Muscle of leg (tissue), 3 donors: ENCODE measurements at regions not wholly inside any gene's neighbourhood (a gene's known extent, or its start where the extent isn't known, plus 50 kb on each side); places are given as distances from the start of the nearest gene placed in this dataset.

Experiments used
- DNase-seq: peaks from one replicate; pipeline ENCODE4 v3.0.0; 2013
- H3K27ac ChIP-seq: one replicate; pipeline ENCODE4 v1.5.1; 2013; ENCODE audit warnings: mild to moderate bottlenecking, low read length, control low read depth
- H3K27me3 ChIP-seq: one replicate; pipeline ENCODE4 v1.6.1; 2013; ENCODE audit warnings: low read length; ENCODE audit not compliant: control insufficient read depth, insufficient read depth
- H3K36me3 ChIP-seq: one replicate; pipeline ENCODE4 v1.6.1; 2013; ENCODE audit warnings: low read length; ENCODE audit not compliant: control insufficient read depth, insufficient read depth
- H3K4me1 ChIP-seq: one replicate; pipeline ENCODE4 v1.6.1; 2013; ENCODE audit warnings: low read length; ENCODE audit not compliant: control insufficient read depth, insufficient read depth
- H3K4me3 ChIP-seq: one replicate; pipeline ENCODE4 v1.5.1; 2013; ENCODE audit warnings: low read length, control low read depth
- H3K9me3 ChIP-seq: replicated peaks from 2 replicates; pipeline ENCODE4 v1.6.1; 2013; ENCODE audit warnings: low read depth, low read length; ENCODE audit not compliant: control insufficient read depth
- WGBS: methylation state at CpG from one replicate; pipeline ENCODE4 v1.1.5; 2013; ENCODE audit warnings: missing lambda C conversion rate; ENCODE audit not compliant: insufficient coverage; 5-methylcytosine and 5-hydroxymethylcytosine counted together

GRCh38 chrX:40459571-40460158 is 121.1 kb upstream of the ATP6AP2 start:
- Histone ChIP-seq H3K9me3 (no peaks in the 10 kb centered on the region), H3K4me3 (no peak overlapping the region), H3K36me3 (no peaks in the 10 kb centered on the region), H3K27me3 (peaks cover 44% of the 10 kb centered on the region), H3K4me1 (no peaks in the 10 kb centered on the region), H3K27ac (no peak overlapping the region)
- 89% methylated on average over 1 of the region's 5 CpGs for WGBS
- DNase-seq, result no peak

GRCh38 chrX:40457406-40457805 is 123.4 kb upstream of the ATP6AP2 start:
- Histone ChIP-seq H3K4me1 (no peaks in the 10 kb centered on the region), H3K27me3 (peaks cover 39% of the 10 kb centered on the region), H3K27ac (no peak overlapping the region), H3K36me3 (no peaks in the 10 kb centered on the region), H3K4me3 (no peak overlapping the region), H3K9me3 (no peaks in the 10 kb centered on the region)
- DNase-seq, result no peak

- 87% methylated on average over 4 of the region's 6 CpGs for WGBS
Measured at GRCh38 chrX:40452031-40452430, 128.7 kb upstream of the ATP6AP2 start.

GRCh38 chrX:40449956-40450706 is 130.6 kb upstream of the ATP6AP2 start:
- Histone ChIP-seq H3K27me3 (peaks cover 52% of the 10 kb centered on the region), H3K4me3 (no peak overlapping the region), H3K27ac (no peak overlapping the region), H3K4me1 (peaks cover 6% of the 10 kb centered on the region), H3K9me3 (no peaks in the 10 kb centered on the region), H3K36me3 (no peaks in the 10 kb centered on the region)
- 52% methylated on average over 6 of the region's 8 CpGs for WGBS
- DNase-seq, result no peak

More at GRCh38 chrX:40452031-40452430, 128.7 kb upstream of the ATP6AP2 start:
- no peak for DNase-seq
- H3K4me1 ChIP-seq, result peaks cover 4% of the 10 kb centered on the region
- peaks cover 39% of the 10 kb centered on the region for H3K27me3 ChIP-seq
- H3K9me3 ChIP-seq, result no peaks in the 10 kb centered on the region
- H3K36me3 ChIP-seq, result no peaks in the 10 kb centered on the region
- H3K4me3 ChIP-seq, result no peak overlapping the region
- no peak overlapping the region for H3K27ac ChIP-seq

- H3K36me3 ChIP-seq, result no peaks in the 10 kb centered on the region
- H3K4me1 ChIP-seq, result peaks cover 6% of the 10 kb centered on the region
- no peak overlapping the region for H3K4me3 ChIP-seq
- H3K27me3 ChIP-seq, result peaks cover 56% of the 10 kb centered on the region
- WGBS, result 72% methylated on average over 7 of the region's 7 CpGs
- no peak for DNase-seq
- no peaks in the 10 kb centered on the region for H3K9me3 ChIP-seq
- no peak overlapping the region for H3K27ac ChIP-seq
Measured at GRCh38 chrX:40449396-40449795, 131.4 kb upstream of the ATP6AP2 start.

- H3K27me3 ChIP-seq, result peaks cover 55% of the 10 kb centered on the region
- no peak overlapping the region for H3K4me3 ChIP-seq
- no peak for DNase-seq
- no peak overlapping the region for H3K27ac ChIP-seq
- whole genome bisulfite sequencing, result 67% methylated on average over 1 of the region's 6 CpGs
- H3K36me3 ChIP-seq, result no peaks in the 10 kb centered on the region
- peaks cover 6% of the 10 kb centered on the region for H3K4me1 ChIP-seq
- H3K9me3 ChIP-seq, result no peaks in the 10 kb centered on the region
Measured at GRCh38 chrX:40448793-40449192, 132.0 kb upstream of the ATP6AP2 start.

GRCh38 chrX:40446921-40447320 is 133.8 kb upstream of the ATP6AP2 start:
- Histone ChIP-seq H3K36me3 (no peaks in the 10 kb centered on the region), H3K27ac (no peak overlapping the region), H3K27me3 (peaks cover 56% of the 10 kb centered on the region), H3K9me3 (no peaks in the 10 kb centered on the region), H3K4me1 (peaks cover 6% of the 10 kb centered on the region), H3K4me3 (no peak overlapping the region)
- 0% methylated on average over 1 of the region's 6 CpGs for WGBS
- peak; percentile 39 for DNase-seq

- H3K4me1 ChIP-seq, result peaks cover 6% of the 10 kb centered on the region
- no peak overlapping the region for H3K4me3 ChIP-seq
- WGBS, result 86% methylated on average over 2 of the region's 3 CpGs
- H3K27me3 ChIP-seq, result peaks cover 56% of the 10 kb centered on the region
- DNase-seq, result no peak
- H3K27ac ChIP-seq, result no peak overlapping the region
- no peaks in the 10 kb centered on the region for H3K36me3 ChIP-seq
- H3K9me3 ChIP-seq, result no peaks in the 10 kb centered on the region
Measured at GRCh38 chrX:40445691-40446090, 135.1 kb upstream of the ATP6AP2 start.

- Histone ChIP-seq H3K27ac (no peak overlapping the region), H3K36me3 (no peaks in the 10 kb centered on the region), H3K4me3 (no peak overlapping the region), H3K27me3 (peaks cover 49% of the 10 kb centered on the region), H3K9me3 (no peaks in the 10 kb centered on the region), H3K4me1 (peaks cover 4% of the 10 kb centered on the region)
- WGBS, result 68% methylated on average over 11 of the region's 12 CpGs
- no peak for DNase-seq
Measured at GRCh38 chrX:40444798-40445496, 135.8 kb upstream of the ATP6AP2 start.

GRCh38 chrX:40444133-40444532 is 136.6 kb upstream of the ATP6AP2 start:
- no CpG with 5 or more reads among the region's 2 CpGs for WGBS
- no peaks in the 10 kb centered on the region for H3K9me3 ChIP-seq
- no peak for DNase-seq
- no peaks in the 10 kb centered on the region for H3K36me3 ChIP-seq
- peaks cover 3% of the 10 kb centered on the region for H3K4me1 ChIP-seq
- H3K27ac ChIP-seq, result no peak overlapping the region
- no peak overlapping the region for H3K4me3 ChIP-seq
- peaks cover 50% of the 10 kb centered on the region for H3K27me3 ChIP-seq
